HCT116 (cell line): ENCODE measurements at regions not wholly inside any gene's neighbourhood (a gene's known extent, or its start where the extent isn't known, plus 50 kb on each side); places are given as distances from the start of the nearest gene placed in this dataset.

Experiments
- ATAC-seq: fragments of 200-7000 bp; cut with Tn5 transposase; 2 replicates; pipeline ENCODE4 v1.9.1; 2020; ENCODE audit warnings: mild to moderate bottlenecking, moderate library complexity
- BruUV-seq: library from RNA; stranded (reverse); fragments of 400-500 nt; replicated peaks from 2 replicates; lab custom pipeline; 2021; lab: Mats Ljungman, UMichigan
- CTCF ChIA-PET: fragments of 300-600 bp; sonication (Branson Sonifier 250); formaldehyde crosslinking; loops from one replicate; lab custom pipeline; 2021; ENCODE audit warnings: antibody characterized with exemption; lab: Charles Lee
- POLR2A ChIA-PET: fragments of 300-600, 350-600 bp; sonication (Branson Sonifier 250); formaldehyde crosslinking; loops from one replicate; lab custom pipeline; 2021; ENCODE audit warnings: antibody characterized with exemption; lab: Charles Lee
- RAD21 ChIA-PET, 2 experiments: fragments of 300-600 bp; sonication (Branson Sonifier 250); formaldehyde crosslinking; loops; one replicate each; lab custom pipeline; 2023; ENCODE audit warnings: low total read pairs in 2 of 2; ENCODE audit not compliant: uncharacterized antibody in 2 of 2, unreplicated experiment in 2 of 2, low non-redundant PET in 1 of 2; lab: Charles Lee
- DNase-seq: peaks from one replicate; pipeline ENCODE4 v3.0.0-alpha.2; 2010; ENCODE audit warnings: low read depth, low spot score
- H2AFZ ChIP-seq: fragments of 200-600 bp; shearing (Covaris generic), sonication (generic); 2 replicates; pipeline ENCODE4 v1.6.1; 2017; ENCODE audit warnings: low read depth, mixed run types, mixed read lengths, antibody characterized with exemption, low read length; ENCODE audit not compliant: poor library complexity, severe bottlenecking
- H3K27ac ChIP-seq: 2 replicates; pipeline ENCODE4 v1.5.1; 2012; ENCODE audit warnings: low read depth, low read length
- H3K27me3 ChIP-seq: fragments of 200-600 bp; sonication (generic); 2 replicates; pipeline ENCODE4 v1.6.1; 2016; ENCODE audit warnings: mixed run types, low read length, mixed read lengths; ENCODE audit not compliant: insufficient read depth
- H3K36me3 ChIP-seq, 2 experiments: fragments of 200-500 bp in 1 of 2; fragments of 200-600 bp in 1 of 2; sonication (Bioruptor generic) in 1 of 2; sonication (generic) in 1 of 2; 2 replicates each; pipeline versions ENCODE4 v1.5.1 to v1.6.1; 2014 to 2016; ENCODE audit warnings: low read length in 2 of 2, inconsistent platforms in 1 of 2, mixed read lengths in 1 of 2, mixed run types in 1 of 2; ENCODE audit not compliant: insufficient read depth in 2 of 2, control insufficient read depth in 1 of 2
- H3K4me1 ChIP-seq, 2 experiments: fragments of 200-600 bp in 1 of 2; sonication (generic) in 1 of 2; 2 replicates each; pipeline versions ENCODE4 v1.5.1 to v1.6.1; 2012 to 2017; ENCODE audit warnings: low read length in 2 of 2, inconsistent platforms in 1 of 2, mild to moderate bottlenecking in 1 of 2, mixed read lengths in 1 of 2, mixed run types in 1 of 2, moderate library complexity in 1 of 2; ENCODE audit not compliant: insufficient read depth in 2 of 2, control insufficient read depth in 1 of 2
- H3K4me2 ChIP-seq: fragments of 200-600 bp; sonication (generic); 2 replicates; pipeline ENCODE4 v1.6.1; 2017; ENCODE audit warnings: mixed run types, low read length, mixed read lengths
- H3K4me3 ChIP-seq, 2 experiments: fragments of 200-600 bp in 1 of 2; sonication (generic) in 1 of 2; replicated peaks in 1 of 2; 2 replicates each; pipeline ENCODE4 v1.5.1; 2011 to 2016; ENCODE audit warnings: low read length in 2 of 2, control low read depth in 1 of 2, low read depth in 1 of 2, mild to moderate bottlenecking in 1 of 2, mixed read lengths in 1 of 2, mixed run types in 1 of 2
- H3K79me2 ChIP-seq: fragments of 200-600 bp; sonication (generic); 2 replicates; pipeline ENCODE4 v1.6.1; 2017; ENCODE audit warnings: mild to moderate bottlenecking, mixed run types, low read length, moderate library complexity, mixed read lengths; ENCODE audit not compliant: insufficient read depth
- H3K9ac ChIP-seq: fragments of 200-600 bp; sonication (generic); 2 replicates; pipeline ENCODE4 v1.6.1; 2016; ENCODE audit warnings: low read length, mixed read lengths
- H3K9me2 ChIP-seq: fragments of 200-600 bp; sonication (generic), shearing (Covaris generic); 2 replicates; pipeline ENCODE4 v1.6.1; 2017; ENCODE audit warnings: mixed run types, mild to moderate bottlenecking, moderate library complexity; ENCODE audit not compliant: insufficient read depth
- H3K9me3 ChIP-seq, 2 experiments: fragments of 200-500 bp in 1 of 2; fragments of 200-600 bp in 1 of 2; sonication (Bioruptor generic) in 1 of 2; sonication (generic) in 1 of 2; 2 replicates each; pipeline ENCODE4 v1.6.1; 2014 to 2017; ENCODE audit warnings: low read length in 2 of 2, mixed read lengths in 2 of 2, inconsistent platforms in 1 of 2, low read depth in 1 of 2, mild to moderate bottlenecking in 1 of 2, mixed run types in 1 of 2, moderate library complexity in 1 of 2; ENCODE audit not compliant: control insufficient read depth in 1 of 2, insufficient read depth in 1 of 2
- H4K20me1 ChIP-seq: fragments of 200-600 bp; sonication (generic), shearing (Covaris generic); 2 replicates; pipeline ENCODE4 v1.6.1; 2017; ENCODE audit warnings: mixed run types, mild to moderate bottlenecking, moderate library complexity; ENCODE audit not compliant: insufficient read depth
- CEBPB ChIP-seq: IDR thresholded peaks from 2 replicates; pipeline ENCODE4 v1.6.1; 2012; ENCODE audit warnings: low read depth
- ELF1 ChIP-seq: IDR thresholded peaks from 2 replicates; pipeline ENCODE4 v1.6.1; 2012; ENCODE audit warnings: low read depth, borderline replicate concordance
- FOSL1 ChIP-seq: IDR thresholded peaks from 2 replicates; pipeline ENCODE4 v1.6.1; 2012; ENCODE audit warnings: low read depth
- JUND ChIP-seq: IDR thresholded peaks from 2 replicates; pipeline ENCODE4 v1.6.1; 2012
- MAX ChIP-seq: IDR thresholded peaks from 2 replicates; pipeline ENCODE4 v1.6.1; 2012
- POLR2A ChIP-seq: IDR thresholded peaks from 2 replicates; pipeline ENCODE4 v1.7.0; 2011; ENCODE audit warnings: borderline replicate concordance; ENCODE audit not compliant: insufficient read depth, insufficient read length; ENCODE audit errors: extremely low read depth
- RAD21 ChIP-seq: IDR thresholded peaks from 2 replicates; pipeline ENCODE4 v1.6.1; 2012; ENCODE audit warnings: low read depth, mild to moderate bottlenecking
- SRF ChIP-seq: IDR thresholded peaks from 2 replicates; pipeline ENCODE4 v1.6.1; 2012; ENCODE audit warnings: low read depth
- TCF7L2 ChIP-seq: IDR thresholded peaks from 2 replicates; pipeline ENCODE4 v1.7.0; 2011; ENCODE audit warnings: borderline replicate concordance, inconsistent platforms; ENCODE audit not compliant: insufficient read depth, insufficient read length; ENCODE audit errors: extremely low read depth
- YY1 ChIP-seq: IDR thresholded peaks from 2 replicates; pipeline ENCODE4 v1.6.1; 2011; ENCODE audit warnings: low read length, low read depth, moderate library complexity, mild to moderate bottlenecking; ENCODE audit not compliant: insufficient replicate concordance; ENCODE audit errors: extremely low read depth
- ZFX ChIP-seq: fragments of 450-650 bp; IDR thresholded peaks from 2 replicates; pipeline ENCODE4 v1.6.1; 2017
- intact Hi-C: fragments of 100-400 bp; cut with micrococcal nuclease; formaldehyde crosslinking; loops from 2 replicates; pipeline ENCODE4 v1.10.0; 2022

- ChIA-PET CTCF (interaction anchor here (0.7 to 4.1 kb wide), 15 partner anchors 9 to 552 kb away, joined by 3 to 23 read pairs (median 5); no protein-coding TSS in a partner anchor), RAD21 (interaction anchor here in 1 of 2 experiments (0.8 to 1.3 kb wide), 2 partner anchors 89 to 400 kb away, joined by 3 read pairs; no protein-coding TSS in a partner anchor), POLR2A (interaction anchor here (1.4 kb wide), 1 partner anchor 400 kb away, joined by 3 read pairs; no protein-coding TSS in a partner anchor)
- no peaks in the 10 kb centered on the region for H3K36me3 ChIP-seq
- H3K79me2 ChIP-seq = no peaks in the 10 kb centered on the region
- no peak overlapping the region for H3K9ac ChIP-seq
- H3K27me3 ChIP-seq = peaks cover 25% of the 10 kb centered on the region
- peaks cover 11 to 20% of the 10 kb centered on the region in 2 experiments for H3K4me1 ChIP-seq
- peak overlapping the region; percentile 62 for H3K4me2 ChIP-seq
- no peaks in the 10 kb centered on the region for H3K9me2 ChIP-seq
- no peak for ATAC-seq
- peak overlapping the region in 1 of 2 experiments; percentile 23; a peak in 1 of 4 replicates for H3K4me3 ChIP-seq
- BruUV-seq = no TSS peak
- DNase-seq = no peak
- no peak overlapping the region for H3K27ac ChIP-seq
- TF ChIP-seq FOSL1 (peak; percentile 57), SRF (no peak), YY1 (peak; percentile 44)
- no peak overlapping the region for H2AFZ ChIP-seq
- intact Hi-C loops = no loop called here
- H4K20me1 ChIP-seq = no peaks in the 10 kb centered on the region
- no peaks in the 10 kb centered on the region for H3K9me3 ChIP-seq
Measured at GRCh38 chr10:123574109-123574698, 92.0 kb upstream of the GPR26 start.

GRCh38 chr10:123575105-123575504 is 91.0 kb upstream of the GPR26 start:
- intact Hi-C loops = no loop called here
- RAD21 ChIA-PET = interaction anchor here in 1 of 2 experiments (0.8 kb wide), 1 partner anchor 88 kb away, joined by 3 read pairs; no protein-coding TSS in a partner anchor
- Histone ChIP-seq H3K36me3 (no peaks in the 10 kb centered on the region), H3K4me3 (no peak overlapping the region), H3K79me2 (no peaks in the 10 kb centered on the region), H3K9me2 (no peaks in the 10 kb centered on the region), H2AFZ (no peak overlapping the region), H3K27me3 (peaks cover 34% of the 10 kb centered on the region), H3K9me3 (no peaks in the 10 kb centered on the region), H3K4me1 (peaks cover 11 to 20% of the 10 kb centered on the region in 2 experiments), H3K9ac (no peak overlapping the region), H3K27ac (no peak overlapping the region), H3K4me2 (no peak overlapping the region), H4K20me1 (no peaks in the 10 kb centered on the region)
- TF ChIP-seq ZFX = no peak
- no peak for TF ChIP-seq JUND
- no peak for TF ChIP-seq RAD21
- TF ChIP-seq SRF = no peak
- TF ChIP-seq MAX = no peak
- TF ChIP-seq TCF7L2 = no peak
- no peak for TF ChIP-seq POLR2A
- no peak for TF ChIP-seq FOSL1
- TF ChIP-seq ELF1 = no peak
- TF ChIP-seq CEBPB = no peak
- ATAC-seq (no peak), DNase-seq (no peak)
- no TSS peak for BruUV-seq
- CTCF ChIA-PET = interaction anchor here (0.9 to 4.1 kb wide), 3 partner anchors 88 to 531 kb away, joined by 3 to 23 read pairs (median 3); no protein-coding TSS in a partner anchor
- POLR2A ChIA-PET = no interaction called here
